GM23338 (cell line): ENCODE measurements at regions not wholly inside any gene's neighbourhood (a gene's known extent, or its start where the extent isn't known, plus 50 kb on each side); places are given as distances from the start of the nearest gene placed in this dataset.

Source experiments
- CREB1 ChIP-seq: fragments of 250-450 bp; sonication (Bioruptor Pico); IDR thresholded peaks from 2 replicates; pipeline ENCODE4 v1.5.0; 2020; ENCODE audit warnings: low read depth, mild to moderate bottlenecking, moderate library complexity
- CTCF ChIP-seq, 2 experiments: fragments of 200-600 bp in 1 of 2; sonication (generic) in 1 of 2; conservative IDR thresholded peaks; 2 replicates each; pipeline versions ENCODE4 v1.5.1 to v1.6.1; 2016 to 2017; ENCODE audit warnings: antibody characterized with exemption in 2 of 2, low read depth in 2 of 2, mild to moderate bottlenecking in 2 of 2, moderate library complexity in 1 of 2
- EZH2 ChIP-seq: fragments of 200-600 bp; sonication (generic); IDR thresholded peaks from one replicate; pipeline ENCODE4 v1.8.0; 2017; ENCODE audit warnings: antibody characterized with exemption, mild to moderate bottlenecking, low read depth; ENCODE audit not compliant: unreplicated experiment
- EZH2phosphoT487 ChIP-seq: fragments of 200-600 bp; sonication (generic); IDR thresholded peaks from one replicate; pipeline ENCODE4 v1.8.1; 2018; ENCODE audit warnings: antibody characterized with exemption; ENCODE audit not compliant: unreplicated experiment
- JUNB ChIP-seq: IDR thresholded peaks from one replicate; pipeline ENCODE4 v1.6.1; 2016; ENCODE audit warnings: antibody characterized with exemption; ENCODE audit not compliant: unreplicated experiment
- POLR2AphosphoS5 ChIP-seq: IDR thresholded peaks from 2 replicates; pipeline ENCODE4 v1.6.1; 2016; ENCODE audit warnings: antibody characterized with exemption, low read depth
- REST ChIP-seq: IDR thresholded peaks from one replicate; pipeline ENCODE4 v1.6.1; 2018; ENCODE audit warnings: antibody characterized with exemption; ENCODE audit not compliant: unreplicated experiment
- ZNF114 ChIP-seq: fragments of 250-450 bp; sonication (Bioruptor Pico); IDR thresholded peaks from 2 replicates; pipeline ENCODE4 v1.5.0; 2020; ENCODE audit warnings: mild to moderate bottlenecking, moderate library complexity
- ZNF462 ChIP-seq: fragments of 250-450 bp; sonication (Bioruptor Pico); IDR thresholded peaks from 2 replicates; pipeline ENCODE4 v1.5.0; 2020; ENCODE audit warnings: mild to moderate bottlenecking, moderate library complexity

GRCh38 chr4:181536811-181537434 lies 706.3 kb upstream of the TENM3 start:
- TF ChIP-seq CTCF (conservative IDR thresholded peaks at IDR 0.05; ENCODE audit: low read depth in 2 of 2) (no peak), EZH2phosphoT487 (no peak), EZH2 (no peak), JUNB (no peak), POLR2AphosphoS5 (no peak), REST (no peak), ZNF462 (CRISPR knock-in tag) (no peak), CREB1 (CRISPR knock-in tag) (no peak), ZNF114 (CRISPR knock-in tag) (no peak)
